Stomach (tissue), 8 donors: ENCODE measurements at regions not wholly inside any gene's neighbourhood (a gene's known extent, or its start where the extent isn't known, plus 50 kb on each side); places are given as distances from the start of the nearest gene placed in this dataset.

ENCODE experiments used
- DNase-seq, 2 donors: peaks; one replicate each; pipeline versions ENCODE4 v3.0.0 to v3.0.0-alpha.2; 2013 to 2019
- H3K27ac ChIP-seq, 5 donors: fragments of 200-600 bp in 4 of 5; sonication (generic) in 4 of 5; one replicate each; pipeline ENCODE4 v1.5.1; 2013 to 2019; ENCODE audit warnings: mild to moderate bottlenecking in 1 of 5, moderate library complexity in 1 of 5
- H3K27me3 ChIP-seq, 3 donors: fragments of 200-600 bp; sonication (generic); one replicate each; pipeline ENCODE4 v1.5.1; 2017 to 2019; ENCODE audit warnings: mixed run types in 1 of 3
- H3K36me3 ChIP-seq, 4 donors: fragments of 200-600 bp; sonication (generic); 1 replicate in 3 of 4; 2 replicates in 1 of 4; pipeline ENCODE4 v1.5.1; 2016 to 2019
- H3K4me1 ChIP-seq, 4 donors: fragments of 200-600 bp; sonication (generic); one replicate each; pipeline ENCODE4 v1.5.1; 2016 to 2019
- H3K4me3 ChIP-seq, 4 donors: fragments of 200-600 bp; sonication (generic) in 3 of 4; one replicate each; pipeline ENCODE4 v1.5.1; 2016 to 2019; ENCODE audit warnings: mild to moderate bottlenecking in 1 of 4
- H3K9me3 ChIP-seq, 4 donors: fragments of 200-600 bp; sonication (generic); one replicate each; pipeline ENCODE4 v1.5.1; 2016 to 2019
- EP300 ChIP-seq: sonication (generic); formaldehyde crosslinking; IDR thresholded peaks from one replicate; pipeline ENCODE4 v1.6.1; 2017; ENCODE audit warnings: antibody characterized with exemption
- POLR2A ChIP-seq, 4 donors: fragments of 450-650 bp; IDR thresholded peaks; one replicate each; pipeline ENCODE4 v1.6.1; 2016; ENCODE audit warnings: antibody characterized with exemption in 4 of 4, control low read depth in 2 of 4, mild to moderate bottlenecking in 1 of 4, moderate library complexity in 1 of 4
- POLR2AphosphoS5 ChIP-seq, 3 donors: sonication (generic); formaldehyde crosslinking; IDR thresholded peaks; one replicate each; pipeline ENCODE4 v1.6.1; 2016; ENCODE audit warnings: antibody characterized with exemption in 3 of 3
- WGBS, 5 donors: extraction: QIAGEN DNeasy Blood & Tissue Kit in 3 of 5; methylation state at CpG; one replicate each; pipeline versions ENCODE4 v1.1.5 to v1.1.7; 2013 to 2018; 5-methylcytosine and 5-hydroxymethylcytosine counted together
- intact Hi-C: fragments of 100-400 bp; cut with DNase I; formaldehyde crosslinking; loops from one replicate; pipeline ENCODE4 v1.15.1; 2023; ENCODE audit warnings: low total_unique reads
- TF ChIP-seq, protein P1 (sequence below), 7 experiments: fragments of 450-650 bp in 4 of 7; fragments of 200-600 bp in 3 of 7; sonication (generic) in 3 of 7; IDR thresholded peaks; one replicate each; pipeline ENCODE4 v1.5.1; 2016 to 2019; ENCODE audit warnings: antibody characterized with exemption in 7 of 7, control low read depth in 2 of 7, mild to moderate bottlenecking in 1 of 7
- donor health status: healthy with polysubstance abuse.
- donor health status: Bipolar disorder and iron deficiency.
- donor health status: healthy.

DNA sequence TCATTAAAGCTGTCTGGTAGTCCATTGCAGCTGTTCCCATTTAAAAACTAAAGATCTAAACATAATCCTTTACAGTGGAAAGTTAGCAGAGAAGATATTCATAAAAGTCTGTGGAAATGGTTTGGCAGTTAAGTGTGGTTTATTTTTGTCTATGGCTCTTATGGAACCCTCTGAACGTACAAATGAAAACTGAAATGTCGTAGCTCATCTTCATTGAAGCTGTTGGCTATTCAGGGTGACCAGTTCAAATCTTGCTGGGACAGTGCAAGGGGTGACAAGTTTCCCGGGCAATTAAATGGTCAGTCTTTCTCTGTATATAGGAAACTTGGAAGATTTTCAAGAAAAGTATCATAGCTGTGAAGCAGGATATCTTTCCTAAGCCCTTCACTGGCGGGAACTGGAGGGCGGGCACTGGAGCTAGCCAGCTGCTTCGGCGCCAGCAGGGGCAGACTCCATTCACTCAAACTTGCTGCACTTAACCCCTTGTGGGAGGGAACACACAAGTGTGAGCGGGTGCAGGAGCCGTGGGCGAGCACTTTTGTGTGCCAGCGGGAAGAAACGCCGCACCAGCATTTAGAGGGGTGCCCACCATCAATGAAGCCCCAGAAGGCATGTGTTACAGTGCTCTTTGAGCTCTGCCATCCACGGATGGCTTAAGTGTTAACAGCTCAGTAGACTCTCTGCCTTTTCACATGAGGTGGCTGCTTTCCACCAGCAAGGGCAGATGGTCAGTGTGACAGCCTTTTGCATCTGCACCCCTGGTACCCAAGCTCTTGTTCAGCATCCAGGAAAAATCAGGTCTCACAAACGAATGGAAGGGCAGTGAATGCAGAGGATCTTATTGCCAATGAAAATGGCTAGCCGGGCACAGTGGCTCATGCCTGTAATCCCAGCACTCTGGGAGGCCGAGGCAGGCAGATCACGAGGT is 232.1 kb upstream of the KAZN start:
- H3K4me3 ChIP-seq: no peak overlapping the region
- TF ChIP-seq EP300 (no peak), POLR2A (IDR thresholded peaks at IDR 0.05) (no peak), POLR2AphosphoS5 (IDR thresholded peaks at IDR 0.05) (no peak)
- TF ChIP-seq, protein P1, sequence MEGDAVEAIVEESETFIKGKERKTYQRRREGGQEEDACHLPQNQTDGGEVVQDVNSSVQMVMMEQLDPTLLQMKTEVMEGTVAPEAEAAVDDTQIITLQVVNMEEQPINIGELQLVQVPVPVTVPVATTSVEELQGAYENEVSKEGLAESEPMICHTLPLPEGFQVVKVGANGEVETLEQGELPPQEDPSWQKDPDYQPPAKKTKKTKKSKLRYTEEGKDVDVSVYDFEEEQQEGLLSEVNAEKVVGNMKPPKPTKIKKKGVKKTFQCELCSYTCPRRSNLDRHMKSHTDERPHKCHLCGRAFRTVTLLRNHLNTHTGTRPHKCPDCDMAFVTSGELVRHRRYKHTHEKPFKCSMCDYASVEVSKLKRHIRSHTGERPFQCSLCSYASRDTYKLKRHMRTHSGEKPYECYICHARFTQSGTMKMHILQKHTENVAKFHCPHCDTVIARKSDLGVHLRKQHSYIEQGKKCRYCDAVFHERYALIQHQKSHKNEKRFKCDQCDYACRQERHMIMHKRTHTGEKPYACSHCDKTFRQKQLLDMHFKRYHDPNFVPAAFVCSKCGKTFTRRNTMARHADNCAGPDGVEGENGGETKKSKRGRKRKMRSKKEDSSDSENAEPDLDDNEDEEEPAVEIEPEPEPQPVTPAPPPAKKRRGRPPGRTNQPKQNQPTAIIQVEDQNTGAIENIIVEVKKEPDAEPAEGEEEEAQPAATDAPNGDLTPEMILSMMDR (IDR thresholded peaks at IDR 0.05): no peak
- H3K9me3 ChIP-seq: peaks cover 0 to 11% (median 8%) of the 10 kb centered on the region in 4 donors
- H3K4me1 ChIP-seq: peaks cover 0 to 16% (median 6%) of the 10 kb centered on the region in 4 donors
- peak overlapping the region in 4 of 5 donors; percentile 19 to 41 (median 24) for H3K27ac ChIP-seq
- intact Hi-C loops: no loop called here
- peak in 1 of 2 donors; percentile 79 for DNase-seq
- H3K27me3 ChIP-seq: peaks cover 0 to 8% (median 0%) of the 10 kb centered on the region in 3 donors
- WGBS, 5 donors: 27 to 38% (median 29%) methylated on average over 9 to 18 of the region's 18 CpGs
- H3K36me3 ChIP-seq: no peaks in the 10 kb centered on the region

DNA sequence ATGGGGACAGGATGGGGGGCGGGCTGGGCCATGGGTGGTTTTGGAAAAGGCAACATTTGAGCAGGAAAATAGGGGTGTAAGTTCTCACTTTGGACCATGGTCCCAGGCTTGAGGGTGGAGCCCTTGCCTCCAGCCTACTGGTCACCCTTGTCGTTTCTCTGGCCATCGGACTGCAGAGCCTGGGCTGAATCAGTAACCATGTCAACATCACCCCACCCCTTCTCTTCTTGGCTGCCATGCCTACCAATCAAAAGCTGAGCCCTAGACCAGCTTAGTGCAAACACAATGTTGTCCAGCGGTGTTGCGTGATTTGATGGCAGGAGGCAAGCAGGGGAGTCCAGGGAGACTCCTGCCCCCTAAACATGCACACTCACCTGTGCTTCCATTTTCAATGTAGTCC is 231.0 kb upstream of the KAZN start:
- TF ChIP-seq POLR2A (IDR thresholded peaks at IDR 0.05) (no peak), POLR2AphosphoS5 (IDR thresholded peaks at IDR 0.05) (no peak), EP300 (no peak)
- TF ChIP-seq, protein P1 (IDR thresholded peaks at IDR 0.05): no peak
- Histone ChIP-seq H3K9me3 (peaks cover 0 to under 1% (median 0%) of the 10 kb centered on the region in 4 donors), H3K36me3 (no peaks in the 10 kb centered on the region), H3K27ac (no peak overlapping the region), H3K4me3 (no peak overlapping the region), H3K4me1 (peaks cover 0 to 16% (median 6%) of the 10 kb centered on the region in 4 donors), H3K27me3 (peaks cover 0 to 8% (median 0%) of the 10 kb centered on the region in 3 donors)
- intact Hi-C loops: no loop called here
- WGBS, 5 donors: 42 to 61% (median 52%) methylated on average over 5 of the region's 5 CpGs
- DNase-seq: no peak

DNA sequence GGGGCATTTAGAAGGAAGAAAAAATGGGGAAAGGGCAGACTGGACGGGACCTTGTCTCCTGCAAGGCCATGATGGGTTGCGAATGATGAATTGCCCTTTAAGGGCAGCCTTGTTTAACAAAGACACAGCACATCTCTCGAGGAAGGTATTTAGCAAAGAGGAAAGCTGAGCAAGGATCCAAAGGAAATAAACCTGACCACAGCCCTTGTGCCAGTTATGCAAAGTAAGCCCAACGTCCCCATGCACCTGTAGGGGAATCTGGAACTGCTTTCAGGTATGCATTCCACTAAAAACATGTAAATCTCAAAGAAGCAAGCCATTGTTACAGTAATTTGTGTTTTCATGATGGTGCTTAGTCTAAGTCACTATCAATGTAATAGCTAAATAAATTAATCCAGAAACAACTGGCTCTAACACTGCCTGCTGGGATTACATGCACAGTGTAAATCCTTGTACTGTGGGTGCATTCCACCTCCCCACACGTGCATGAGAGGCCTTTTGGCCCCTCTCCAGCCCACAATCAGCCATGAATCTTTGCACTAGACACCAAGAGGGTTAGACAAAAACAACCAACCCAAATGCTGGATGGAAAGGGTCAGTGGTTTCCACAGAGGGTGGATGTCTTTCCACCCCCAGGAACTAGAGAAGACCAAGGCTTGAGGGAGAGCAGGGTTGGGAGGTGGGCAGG is 228.8 kb upstream of the KAZN start:
- H3K4me1 ChIP-seq: peaks cover 0 to 16% (median 6%) of the 10 kb centered on the region in 4 donors
- no peaks in the 10 kb centered on the region for H3K36me3 ChIP-seq
- no peak for DNase-seq
- no peak overlapping the region for H3K4me3 ChIP-seq
- TF ChIP-seq, protein P1 (IDR thresholded peaks at IDR 0.05): no peak
- no peak for TF ChIP-seq POLR2A (IDR thresholded peaks at IDR 0.05)
- TF ChIP-seq POLR2AphosphoS5 (IDR thresholded peaks at IDR 0.05): no peak
- no peak for TF ChIP-seq EP300
- intact Hi-C loops: no loop called here
- H3K9me3 ChIP-seq: no peaks in the 10 kb centered on the region
- H3K27ac ChIP-seq: no peak overlapping the region
- H3K27me3 ChIP-seq: peaks cover 0 to 8% (median 0%) of the 10 kb centered on the region in 3 donors
- 28 to 46% (median 30%) methylated on average over 5 of the region's 5 CpGs for WGBS, 5 donors

DNA sequence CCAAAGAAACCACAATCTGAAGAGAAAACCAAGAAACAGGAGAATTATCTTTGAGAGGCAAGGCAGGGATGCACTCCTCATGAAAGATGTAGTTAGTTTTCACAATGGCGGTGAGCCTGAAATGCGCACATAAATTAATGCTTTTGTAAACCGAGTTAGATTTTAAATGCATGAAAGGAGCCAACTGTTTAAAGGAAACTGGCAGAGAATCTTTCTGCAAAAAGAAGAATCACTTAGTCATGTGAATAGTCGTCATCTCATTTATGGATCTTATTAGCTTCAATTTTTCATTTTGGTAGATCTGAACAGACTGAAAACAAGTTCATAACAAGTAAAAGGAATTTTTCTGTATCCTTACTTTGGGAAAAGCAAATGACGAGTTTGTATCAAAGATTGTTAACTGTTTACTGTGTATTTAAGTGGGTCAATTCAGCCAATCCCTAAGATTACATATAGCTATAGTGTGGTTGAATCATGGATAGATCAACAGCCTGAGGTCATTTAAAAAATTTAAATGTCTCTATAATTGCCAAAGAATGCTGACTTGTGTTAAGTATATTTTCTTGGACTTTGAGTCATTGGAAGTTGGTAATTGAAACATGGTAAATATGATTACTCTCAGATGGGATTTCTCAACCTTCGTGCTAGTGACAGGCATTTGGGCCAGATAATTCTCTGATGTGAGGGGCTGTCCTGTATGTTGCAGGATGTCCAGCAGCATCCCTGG is 226.6 kb upstream of the KAZN start:
- peaks cover 0 to 8% (median 0%) of the 10 kb centered on the region in 3 donors for H3K27me3 ChIP-seq
- no peak overlapping the region for H3K27ac ChIP-seq
- no peaks in the 10 kb centered on the region for H3K9me3 ChIP-seq
- TF ChIP-seq, protein P1 (IDR thresholded peaks at IDR 0.05): no peak
- 53 to 65% (median 57%) methylated on average over 6 of the region's 6 CpGs for WGBS, 5 donors
- peaks cover 0 to 2% (median 0%) of the 10 kb centered on the region in 4 donors for H3K4me1 ChIP-seq
- peak in 1 of 2 donors; percentile 55 for DNase-seq
- intact Hi-C loops: no loop called here
- no peak overlapping the region for H3K4me3 ChIP-seq
- no peaks in the 10 kb centered on the region for H3K36me3 ChIP-seq
